CD14-positive monocyte (primary cell): ENCODE measurements at regions not wholly inside any gene's neighbourhood (a gene's known extent, or its start where the extent isn't known, plus 50 kb on each side); places are given as distances from the start of the nearest gene placed in this dataset.
"Not testable (repeated sequence)": the region's sequence is repeated elsewhere in the genome, so short reads cannot be mapped to it uniquely, and the experiment has no call there.

Experiments used
- DNase-seq, 3 donors: peaks; one replicate each; pipeline ENCODE4 v3.0.0-alpha.2; 2011 to 2022
- H2AFZ ChIP-seq: 2 replicates; pipeline ENCODE4 v1.6.0; 2012; ENCODE audit warnings: mild to moderate bottlenecking, low read depth, low read length, inconsistent platforms; ENCODE audit not compliant: insufficient read depth, poor library complexity, severe bottlenecking
- H3K27ac ChIP-seq, 2 donors: 1 replicate in 1 of 2; 2 replicates in 1 of 2; pipeline ENCODE4 v1.5.1; 2012 to 2013; ENCODE audit warnings: low read length in 2 of 2, control low read depth in 1 of 2, inconsistent platforms in 1 of 2, low read depth in 1 of 2, mild to moderate bottlenecking in 1 of 2
- H3K27me3 ChIP-seq, 2 donors: one replicate each; pipeline versions ENCODE4 v1.6.0 to v1.6.1; 2011 to 2013; ENCODE audit warnings: low read length in 2 of 2; ENCODE audit not compliant: control insufficient read depth in 2 of 2, insufficient read depth in 2 of 2
- H3K36me3 ChIP-seq, 2 donors: replicated peaks in 1 of 2; 1 replicate in 1 of 2; 2 replicates in 1 of 2; pipeline versions ENCODE4 v1.5.1 to v1.6.1; 2012 to 2013; ENCODE audit warnings: low read length in 2 of 2, control low read depth in 1 of 2, inconsistent platforms in 1 of 2, mild to moderate bottlenecking in 1 of 2; ENCODE audit not compliant: insufficient read depth in 2 of 2, control insufficient read depth in 1 of 2
- H3K4me1 ChIP-seq, 2 donors: 1 replicate in 1 of 2; 2 replicates in 1 of 2; pipeline versions ENCODE4 v1.5.1 to v1.6.1; 2012 to 2013; ENCODE audit warnings: low read length in 2 of 2, control low read depth in 1 of 2, inconsistent platforms in 1 of 2, mild to moderate bottlenecking in 1 of 2, moderate library complexity in 1 of 2; ENCODE audit not compliant: insufficient read depth in 2 of 2, control insufficient read depth in 1 of 2
- H3K4me2 ChIP-seq: replicated peaks from 2 replicates; pipeline ENCODE3; 2012; ENCODE audit warnings: low read length, moderate library complexity, mild to moderate bottlenecking; ENCODE audit not compliant: poor library complexity, severe bottlenecking; ENCODE audit errors: extremely low read depth
- H3K4me3 ChIP-seq, 3 experiments: fragments of 200-600 bp in 1 of 3; sonication (generic) in 1 of 3; replicated peaks in 1 of 3; 1 replicate in 2 of 3; 2 replicates in 1 of 3; pipeline ENCODE4 v1.5.1; 2011 to 2013; ENCODE audit warnings: low read length in 3 of 3, mild to moderate bottlenecking in 3 of 3, control low read depth in 2 of 3, low read depth in 2 of 3, inconsistent platforms in 1 of 3, moderate library complexity in 1 of 3
- H3K79me2 ChIP-seq: 2 replicates; pipeline ENCODE4 v1.6.0; 2012; ENCODE audit warnings: mild to moderate bottlenecking, control low read depth, inconsistent platforms, low read length, moderate library complexity; ENCODE audit not compliant: insufficient read depth
- H3K9ac ChIP-seq: 2 replicates; pipeline ENCODE4 v1.6.0; 2017; ENCODE audit warnings: low read length, mild to moderate bottlenecking; ENCODE audit not compliant: insufficient read depth, poor library complexity, severe bottlenecking
- H3K9me3 ChIP-seq, 2 donors: replicated peaks in 1 of 2; 1 replicate in 1 of 2; 2 replicates in 1 of 2; pipeline versions ENCODE4 v1.5.1 to v1.6.1; 2012 to 2013; ENCODE audit warnings: low read length in 2 of 2, control low read depth in 1 of 2; ENCODE audit not compliant: control insufficient read depth in 1 of 2, insufficient read depth in 1 of 2
- H4K20me1 ChIP-seq: 2 replicates; pipeline ENCODE4 v1.6.0; 2012; ENCODE audit warnings: mild to moderate bottlenecking, low read length, control low read depth, moderate library complexity; ENCODE audit not compliant: insufficient read depth
- H3K27ac Mint-ChIP-seq, 7 donors: one replicate each; pipeline ENCODE4 v1.8.0; 2020; ENCODE audit warnings: mild to moderate bottlenecking in 7 of 7, mixed read lengths in 7 of 7, moderate library complexity in 6 of 7, inconsistent platforms in 2 of 7
- H3K27me3 Mint-ChIP-seq, 3 donors: one replicate each; pipeline ENCODE4 v1.8.0; 2021 to 2022; ENCODE audit warnings: low read depth in 3 of 3, mild to moderate bottlenecking in 3 of 3, mixed read lengths in 3 of 3, moderate library complexity in 3 of 3, inconsistent platforms in 1 of 3
- H3K36me3 Mint-ChIP-seq, 2 donors: one replicate each; pipeline ENCODE4 v1.8.0; 2020; ENCODE audit warnings: mixed read lengths in 2 of 2, inconsistent platforms in 1 of 2, mild to moderate bottlenecking in 1 of 2
- H3K4me1 Mint-ChIP-seq: one replicate; pipeline ENCODE4 v1.8.0; 2020; ENCODE audit warnings: mild to moderate bottlenecking, mixed read lengths
- H3K4me3 Mint-ChIP-seq, 2 donors: one replicate each; pipeline ENCODE4 v1.8.0; 2020; ENCODE audit warnings: mild to moderate bottlenecking in 2 of 2, mixed read lengths in 2 of 2, moderate library complexity in 1 of 2
- H3K9me3 Mint-ChIP-seq, 7 donors: one replicate each; pipeline ENCODE4 v1.8.0; 2020 to 2022; ENCODE audit warnings: mixed read lengths in 7 of 7, mild to moderate bottlenecking in 6 of 7, moderate library complexity in 6 of 7, inconsistent platforms in 2 of 7
- CTCF ChIP-seq: fragments of 200-600 bp; IDR thresholded peaks from one replicate; pipeline ENCODE4 v1.8.0; 2022; ENCODE audit warnings: antibody characterized with exemption, mild to moderate bottlenecking
- WGBS: methylation state at CpG from one replicate; pipeline ENCODE4 v1.1.5; 2013; ENCODE audit warnings: missing lambda C conversion rate; ENCODE audit not compliant: insufficient coverage; 5-methylcytosine and 5-hydroxymethylcytosine counted together
- intact Hi-C, 2 donors: fragments of 100-400 bp; cut with micrococcal nuclease; formaldehyde crosslinking; loops; one replicate each; pipeline versions ENCODE4 v1.15.0 to v1.15.1; 2023

GRCh38 chr1:232571523-232571922, 58.4 kb downstream of the SIPA1L2 start:
- no peaks in the 10 kb centered on the region for H4K20me1 ChIP-seq

GRCh38 chr1:232570007-232570406, 59.9 kb downstream of the SIPA1L2 start:
- no peak overlapping the region for H2AFZ ChIP-seq
- no peak overlapping the region for H3K9ac ChIP-seq
- no peaks in the 10 kb centered on the region for H4K20me1 ChIP-seq
- H3K4me1 Mint-ChIP-seq = peaks cover 1% of the 10 kb centered on the region
- TF ChIP-seq CTCF = no peak
- no peak overlapping the region for H3K4me3 Mint-ChIP-seq
- H3K4me3 ChIP-seq = no peak overlapping the region
- no peaks in the 10 kb centered on the region for H3K27me3 Mint-ChIP-seq
- H3K79me2 ChIP-seq = no peaks in the 10 kb centered on the region
- H3K36me3 Mint-ChIP-seq = no peaks in the 10 kb centered on the region
- H3K4me1 ChIP-seq = no peaks in the 10 kb centered on the region
- intact Hi-C loops = loop anchor here in 1 of 2 donors (10.0 kb wide), 1 partner anchor 55 kb away; no protein-coding TSS in a partner anchor
- peaks cover 0 to 2% (median 0%) of the 10 kb centered on the region in 7 donors for H3K9me3 Mint-ChIP-seq
- no peak for DNase-seq
- H3K4me2 ChIP-seq = no peak overlapping the region
- H3K27ac ChIP-seq = no peak overlapping the region
- H3K27ac Mint-ChIP-seq = no peak overlapping the region
- H3K36me3 ChIP-seq = no peaks in the 10 kb centered on the region
- WGBS = 100% methylated on average over 2 of the region's 5 CpGs
- no peaks in the 10 kb centered on the region for H3K27me3 ChIP-seq
- H3K9me3 ChIP-seq = no peaks in the 10 kb centered on the region

More at GRCh38 chr1:232571523-232571922, 58.4 kb downstream of the SIPA1L2 start:
- WGBS = 78% methylated on average over 3 of the region's 5 CpGs
- Mint-ChIP-seq H3K36me3 (no peaks in the 10 kb centered on the region), H3K9me3 (peaks cover 0 to 2% (median 0%) of the 10 kb centered on the region in 7 donors), H3K27ac (no peak overlapping the region), H3K4me1 (peaks cover 5% of the 10 kb centered on the region), H3K4me3 (no peak overlapping the region), H3K27me3 (no peaks in the 10 kb centered on the region)
- Histone ChIP-seq H2AFZ (no peak overlapping the region), H3K4me1 (no peaks in the 10 kb centered on the region), H3K79me2 (no peaks in the 10 kb centered on the region), H3K9me3 (no peaks in the 10 kb centered on the region), H3K27me3 (no peaks in the 10 kb centered on the region), H3K27ac (no peak overlapping the region), H3K36me3 (no peaks in the 10 kb centered on the region), H3K9ac (no peak overlapping the region), H3K4me3 (no peak overlapping the region), H3K4me2 (no peak overlapping the region)
- TF ChIP-seq CTCF = no peak
- DNase-seq = no peak
- intact Hi-C loops = loop anchor here in 1 of 2 donors (10.0 kb wide), 1 partner anchor 53 kb away; no protein-coding TSS in a partner anchor

GRCh38 chr1:232569554-232569921, 60.4 kb downstream of the SIPA1L2 start:
- H3K27ac Mint-ChIP-seq, H4K20me1 ChIP-seq, H3K27me3 Mint-ChIP-seq, H3K27ac ChIP-seq, H3K4me1 ChIP-seq, H3K4me3 Mint-ChIP-seq, H3K36me3 Mint-ChIP-seq, H3K27me3 ChIP-seq, H2AFZ ChIP-seq, H3K9me3 Mint-ChIP-seq, H3K4me3 ChIP-seq, H3K36me3 ChIP-seq, H3K9me3 ChIP-seq, intact Hi-C loops, H3K4me1 Mint-ChIP-seq, H3K9ac ChIP-seq, H3K4me2 ChIP-seq, H3K79me2 ChIP-seq, DNase-seq: not testable (repeated sequence)
- 98% methylated on average over 6 of the region's 11 CpGs for WGBS
